Loucy (cell line): ENCODE measurements at regions not wholly inside any gene's neighbourhood (a gene's known extent, or its start where the extent isn't known, plus 50 kb on each side); places are given as distances from the start of the nearest gene placed in this dataset.

ENCODE experiments used
- H2AFZ ChIP-seq: fragments of 200-600 bp; sonication (generic); 2 replicates; pipeline ENCODE4 v1.6.0; 2016; ENCODE audit warnings: antibody characterized with exemption, mild to moderate bottlenecking, low read length, moderate library complexity
- H3F3A ChIP-seq: fragments of 200-600 bp; 2 replicates; pipeline ENCODE4 v1.6.0; 2016; ENCODE audit warnings: antibody characterized with exemption, low read depth, mild to moderate bottlenecking
- H3K27me3 ChIP-seq: fragments of 200-600 bp; sonication (generic); 2 replicates; pipeline ENCODE4 v1.6.1; 2014; ENCODE audit warnings: low read length, mild to moderate bottlenecking; ENCODE audit not compliant: insufficient read depth, poor library complexity, severe bottlenecking
- H3K36me3 ChIP-seq: fragments of 200-600 bp; sonication (generic); 2 replicates; pipeline ENCODE4 v1.6.1; 2016; ENCODE audit warnings: low read length; ENCODE audit not compliant: insufficient read depth
- H3K4me1 ChIP-seq: fragments of 200-600 bp; sonication (generic); 2 replicates; pipeline ENCODE4 v1.5.1; 2014; ENCODE audit warnings: low read length, mild to moderate bottlenecking; ENCODE audit not compliant: insufficient read depth, poor library complexity, severe bottlenecking
- H3K4me2 ChIP-seq: fragments of 200-600 bp; sonication (generic); 2 replicates; pipeline ENCODE4 v1.6.0; 2014; ENCODE audit warnings: antibody characterized with exemption, low read length, low read depth, mild to moderate bottlenecking; ENCODE audit not compliant: poor library complexity, severe bottlenecking
- H3K4me3 ChIP-seq: fragments of 200-600 bp; sonication (generic); 2 replicates; pipeline ENCODE4 v1.5.1; 2014; ENCODE audit warnings: low read length, mild to moderate bottlenecking, mixed read lengths; ENCODE audit not compliant: poor library complexity, severe bottlenecking
- H3K79me2 ChIP-seq: fragments of 200-600 bp; sonication (generic); 2 replicates; pipeline ENCODE4 v1.6.1; 2014; ENCODE audit warnings: low read length; ENCODE audit not compliant: insufficient read depth
- H3K9ac ChIP-seq: fragments of 200-600 bp; sonication (generic); 2 replicates; pipeline ENCODE4 v1.6.0; 2014; ENCODE audit warnings: mild to moderate bottlenecking, low read depth, low read length, moderate library complexity; ENCODE audit not compliant: poor library complexity, severe bottlenecking
- H3K9me2 ChIP-seq: fragments of 200-600 bp; sonication (generic); replicated peaks from 2 replicates; pipeline ENCODE4 v1.6.1; 2016; ENCODE audit warnings: low read depth, low read length, mixed read lengths
- H3K9me3 ChIP-seq: fragments of 200-600 bp; sonication (generic); 2 replicates; pipeline ENCODE4 v1.6.1; 2014; ENCODE audit warnings: mild to moderate bottlenecking, antibody characterized with exemption, low read length, low read depth; ENCODE audit not compliant: insufficient read depth
- H4K20me1 ChIP-seq: fragments of 200-600 bp; sonication (generic); 2 replicates; pipeline ENCODE4 v1.6.0; 2014; ENCODE audit warnings: antibody characterized with exemption, low read length, mild to moderate bottlenecking; ENCODE audit not compliant: insufficient read depth, poor library complexity, severe bottlenecking
- EZH2phosphoT487 ChIP-seq: fragments of 200-600 bp; IDR thresholded peaks from 2 replicates; pipeline ENCODE4 v1.6.1; 2018; ENCODE audit warnings: antibody characterized with exemption, mild to moderate bottlenecking, moderate library complexity, borderline replicate concordance
- TF ChIP-seq, protein P1 (sequence below): fragments of 200-600 bp; sonication (generic); conservative IDR thresholded peaks from 2 replicates; pipeline ENCODE4 v1.5.1; 2014; ENCODE audit warnings: mild to moderate bottlenecking, antibody characterized with exemption, low read length

GRCh38 chr15:36362509-36362915 is 216.9 kb upstream of the CDIN1 start:
- Histone ChIP-seq H3K4me2 (no peak overlapping the region), H3F3A (no peaks in the 10 kb centered on the region), H3K79me2 (no peaks in the 10 kb centered on the region), H3K9ac (no peak overlapping the region), H3K9me2 (no peaks in the 10 kb centered on the region), H4K20me1 (no peaks in the 10 kb centered on the region), H3K36me3 (no peaks in the 10 kb centered on the region), H3K4me1 (no peaks in the 10 kb centered on the region), H3K9me3 (no peaks in the 10 kb centered on the region), H2AFZ (no peak overlapping the region), H3K4me3 (no peak overlapping the region), H3K27me3 (no peaks in the 10 kb centered on the region)
- no peak for TF ChIP-seq EZH2phosphoT487
- TF ChIP-seq, protein P1, sequence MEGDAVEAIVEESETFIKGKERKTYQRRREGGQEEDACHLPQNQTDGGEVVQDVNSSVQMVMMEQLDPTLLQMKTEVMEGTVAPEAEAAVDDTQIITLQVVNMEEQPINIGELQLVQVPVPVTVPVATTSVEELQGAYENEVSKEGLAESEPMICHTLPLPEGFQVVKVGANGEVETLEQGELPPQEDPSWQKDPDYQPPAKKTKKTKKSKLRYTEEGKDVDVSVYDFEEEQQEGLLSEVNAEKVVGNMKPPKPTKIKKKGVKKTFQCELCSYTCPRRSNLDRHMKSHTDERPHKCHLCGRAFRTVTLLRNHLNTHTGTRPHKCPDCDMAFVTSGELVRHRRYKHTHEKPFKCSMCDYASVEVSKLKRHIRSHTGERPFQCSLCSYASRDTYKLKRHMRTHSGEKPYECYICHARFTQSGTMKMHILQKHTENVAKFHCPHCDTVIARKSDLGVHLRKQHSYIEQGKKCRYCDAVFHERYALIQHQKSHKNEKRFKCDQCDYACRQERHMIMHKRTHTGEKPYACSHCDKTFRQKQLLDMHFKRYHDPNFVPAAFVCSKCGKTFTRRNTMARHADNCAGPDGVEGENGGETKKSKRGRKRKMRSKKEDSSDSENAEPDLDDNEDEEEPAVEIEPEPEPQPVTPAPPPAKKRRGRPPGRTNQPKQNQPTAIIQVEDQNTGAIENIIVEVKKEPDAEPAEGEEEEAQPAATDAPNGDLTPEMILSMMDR: no peak

GRCh38 chr15:36363335-36363734 is 216.1 kb upstream of the CDIN1 start:
- H2AFZ ChIP-seq: no peak overlapping the region
- H3F3A ChIP-seq: no peaks in the 10 kb centered on the region
- H3K9me2 ChIP-seq: no peaks in the 10 kb centered on the region
- no peaks in the 10 kb centered on the region for H3K27me3 ChIP-seq
- H3K9me3 ChIP-seq: no peaks in the 10 kb centered on the region
- H3K36me3 ChIP-seq: no peaks in the 10 kb centered on the region
- H3K4me3 ChIP-seq: no peak overlapping the region
- no peaks in the 10 kb centered on the region for H3K4me1 ChIP-seq
- H3K4me2 ChIP-seq: no peak overlapping the region
- H4K20me1 ChIP-seq: no peaks in the 10 kb centered on the region
- no peaks in the 10 kb centered on the region for H3K79me2 ChIP-seq
- TF ChIP-seq EZH2phosphoT487: no peak
- TF ChIP-seq, protein P1: no peak
- H3K9ac ChIP-seq: no peak overlapping the region

GRCh38 chr15:36364377-36364776 is 215.0 kb upstream of the CDIN1 start:
- Histone ChIP-seq H3F3A (no peaks in the 10 kb centered on the region), H3K4me3 (no peak overlapping the region)
- TF ChIP-seq EZH2phosphoT487: no peak
- TF ChIP-seq, protein P1: no peak

More at GRCh38 chr15:36364377-36364776, 215.0 kb upstream of the CDIN1 start:
- Histone ChIP-seq H4K20me1 (no peaks in the 10 kb centered on the region), H3K4me1 (no peaks in the 10 kb centered on the region), H3K27me3 (no peaks in the 10 kb centered on the region), H3K9me2 (no peaks in the 10 kb centered on the region), H2AFZ (no peak overlapping the region), H3K4me2 (no peak overlapping the region), H3K9ac (no peak overlapping the region), H3K79me2 (no peaks in the 10 kb centered on the region), H3K9me3 (no peaks in the 10 kb centered on the region), H3K36me3 (no peaks in the 10 kb centered on the region)
